Stimulated activated naive CD8-positive, alpha-beta T cell treated with anti-CD3 and anti-CD28 coated beads, Interleukin-15, Interleukin-2, amounts not matched to agents 100 U/mL and 50 U/mL, for 24 hours (primary cell): ENCODE measurements at regions not wholly inside any gene's neighbourhood (a gene's known extent, or its start where the extent isn't known, plus 50 kb on each side); places are given as distances from the start of the nearest gene placed in this dataset.
"Not testable (repeated sequence)": the region's sequence is repeated elsewhere in the genome, so short reads cannot be mapped to it uniquely, and the experiment has no call there.

ENCODE experiments used
- ATAC-seq: fragments of 150-1000 bp; cut with Tn5 transposase; one replicate; pipeline ENCODE4 v1.10.0; 2021
- DNase-seq: peaks from one replicate; pipeline ENCODE4 v3.0.0; 2021

DNA sequence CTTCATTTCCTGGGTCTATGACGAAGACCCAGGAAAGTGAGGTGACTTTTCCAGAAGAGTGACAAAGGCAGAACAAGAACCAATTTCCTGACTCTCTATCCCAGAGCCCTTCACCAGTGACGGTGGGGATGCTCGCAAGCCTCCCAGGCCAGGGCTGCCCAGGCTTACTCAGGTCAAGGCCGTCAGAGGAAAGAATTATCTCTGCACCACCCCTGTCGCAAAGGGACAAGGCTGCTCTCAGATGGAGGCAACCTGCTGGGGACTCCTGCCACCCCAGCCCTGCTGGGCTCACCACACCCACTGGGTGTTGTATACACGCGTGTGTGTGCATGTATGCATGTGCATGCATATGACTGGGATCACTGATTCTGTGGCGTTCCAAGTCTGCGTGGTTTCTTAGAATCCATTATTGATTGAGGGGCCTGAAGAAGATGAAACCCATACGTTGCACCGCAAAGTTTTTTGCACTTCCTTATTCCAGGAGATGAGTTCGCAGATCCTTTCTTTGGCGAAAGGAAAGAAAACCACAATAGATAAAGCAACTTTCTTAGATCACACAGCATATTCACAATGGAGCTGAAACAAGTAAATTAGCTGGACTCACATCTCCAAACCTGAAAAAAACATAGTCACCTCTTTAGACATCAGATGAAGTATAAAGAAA is 255.8 kb downstream of the RHOU start:
- DNase-seq (no peak), ATAC-seq (no peak)

DNA sequence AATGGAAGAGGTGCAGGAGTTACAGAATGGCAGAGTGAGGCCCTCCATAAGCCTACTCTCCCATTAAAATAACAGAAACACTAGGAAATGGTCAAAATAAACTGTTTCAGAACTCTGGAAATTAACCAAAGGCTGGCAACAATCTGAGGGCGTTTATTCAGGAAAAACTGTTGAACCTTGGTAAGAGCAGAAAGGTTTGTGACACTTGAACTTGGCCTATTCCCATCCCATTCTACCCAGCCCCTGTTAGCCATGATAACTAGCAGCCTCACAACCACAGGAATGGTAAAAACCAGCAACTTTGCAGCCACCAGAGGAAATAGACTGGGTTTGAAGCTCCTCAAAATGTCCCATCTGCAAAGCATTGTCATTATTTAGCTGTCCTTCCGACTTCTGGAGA is 256.8 kb downstream of the RHOU start:
- DNase-seq (no peak), ATAC-seq (no peak)

DNA sequence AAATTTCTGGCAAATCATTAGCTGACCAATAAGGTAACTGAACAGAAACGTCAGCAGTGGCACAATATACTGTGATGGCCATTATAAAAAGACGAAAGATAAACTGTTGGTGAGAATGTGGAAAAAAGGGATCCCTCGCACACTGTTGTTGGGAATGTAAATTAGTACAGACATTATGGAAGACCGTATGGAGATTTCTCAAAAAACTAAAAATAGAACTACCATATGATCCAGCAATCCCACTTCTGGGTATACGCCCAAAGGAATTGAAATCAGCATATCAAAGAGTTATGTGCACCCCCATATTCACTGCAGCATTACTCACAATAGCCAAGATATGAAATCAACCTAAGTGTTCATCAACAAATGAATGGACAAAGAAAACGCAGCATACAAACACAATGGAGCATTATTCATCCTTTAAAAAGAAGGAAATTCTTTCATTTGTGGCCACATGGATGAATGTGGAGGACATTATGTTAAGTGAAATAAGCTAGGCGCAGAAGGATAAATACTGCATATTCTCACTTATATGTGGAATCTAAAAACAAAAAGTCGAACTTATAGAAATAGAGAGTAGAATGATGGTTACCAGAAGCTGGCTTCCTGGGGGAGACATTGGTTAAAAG is 257.7 kb downstream of the RHOU start:
- ATAC-seq, result no peak
- no peak for DNase-seq

DNA sequence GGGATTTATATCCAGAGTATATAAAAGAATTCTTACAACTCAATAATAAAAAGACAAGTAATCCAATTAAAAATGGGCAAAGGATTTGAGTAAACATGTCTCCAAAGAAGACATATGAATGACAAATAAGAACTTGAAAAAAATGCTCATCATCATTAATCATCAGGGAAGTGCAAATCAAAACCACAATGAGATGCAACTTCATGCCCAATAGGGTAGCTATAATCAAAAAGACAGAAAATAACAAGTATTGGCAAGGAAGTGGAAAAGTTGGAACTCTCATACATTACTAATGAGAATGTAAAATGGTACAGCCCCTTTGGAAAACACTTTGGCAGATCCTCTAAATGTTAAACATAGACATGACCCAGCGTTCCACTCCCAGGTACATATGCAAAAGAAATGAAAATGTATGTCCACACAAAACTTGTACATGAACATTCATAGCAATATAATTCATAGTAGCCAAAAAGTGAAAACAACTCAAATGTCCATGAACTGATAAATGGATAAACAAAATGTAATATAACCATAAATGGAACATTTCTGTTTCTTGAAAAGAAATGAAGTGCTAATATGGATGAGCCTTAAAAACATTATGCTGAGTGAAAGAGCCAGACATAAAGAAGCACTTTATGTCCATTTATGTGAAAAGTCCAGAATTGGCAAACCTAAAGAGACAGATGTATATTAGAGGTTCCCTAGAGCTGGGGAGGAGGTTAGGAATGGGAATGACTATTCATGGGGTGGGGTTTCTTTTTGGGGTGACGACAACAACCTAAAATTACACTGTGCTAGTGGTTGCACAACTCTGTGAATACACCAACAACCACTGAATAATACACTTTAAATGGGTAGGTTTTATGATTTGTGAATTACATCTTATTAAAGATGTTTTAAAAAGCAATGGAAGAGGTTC is 259.7 kb downstream of the RHOU start:
- DNase-seq (no peak), ATAC-seq (no peak)

DNA sequence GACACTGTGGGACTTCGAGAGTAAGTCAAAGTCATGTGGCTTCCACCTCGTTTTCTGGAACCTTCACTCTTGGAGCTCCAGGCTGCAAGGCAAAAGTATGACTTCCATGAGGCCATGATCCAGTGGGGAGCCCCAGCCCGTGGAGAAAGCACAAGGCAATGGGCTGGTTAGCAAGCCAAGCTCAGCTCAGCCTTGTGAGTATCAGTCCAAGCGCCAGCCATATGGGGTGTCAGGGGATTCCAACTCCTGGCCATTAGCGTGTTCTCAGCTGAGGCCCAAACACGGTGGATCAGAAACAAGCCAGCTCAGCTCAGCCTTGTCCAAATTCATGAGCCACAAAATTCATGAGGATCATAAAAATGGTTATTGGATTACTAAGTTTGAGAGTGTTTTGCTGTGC is 261.0 kb downstream of the RHOU start:
- no peak for ATAC-seq
- DNase-seq, result no peak

DNA sequence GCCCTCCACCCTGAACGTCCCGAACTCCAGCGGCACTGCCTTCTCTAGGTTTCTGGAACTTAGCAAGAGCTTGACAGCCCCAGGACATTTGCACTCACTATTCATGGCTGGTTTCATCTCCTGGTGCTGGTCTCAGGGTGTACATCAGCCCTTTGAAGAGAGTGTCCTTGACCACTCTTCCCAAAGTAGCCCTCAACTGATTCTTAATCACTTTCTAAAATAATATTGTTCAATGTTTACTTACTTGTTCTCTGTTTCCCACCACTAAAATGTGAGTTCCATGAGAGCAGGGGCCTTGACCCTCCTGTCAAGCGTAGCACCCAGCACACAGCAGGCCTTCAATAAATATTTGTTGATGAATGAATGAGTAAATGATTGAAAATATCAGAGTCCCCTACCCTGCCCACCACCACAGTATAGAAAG is 262.5 kb downstream of the RHOU start:
- ATAC-seq (no peak), DNase-seq (no peak)

DNA sequence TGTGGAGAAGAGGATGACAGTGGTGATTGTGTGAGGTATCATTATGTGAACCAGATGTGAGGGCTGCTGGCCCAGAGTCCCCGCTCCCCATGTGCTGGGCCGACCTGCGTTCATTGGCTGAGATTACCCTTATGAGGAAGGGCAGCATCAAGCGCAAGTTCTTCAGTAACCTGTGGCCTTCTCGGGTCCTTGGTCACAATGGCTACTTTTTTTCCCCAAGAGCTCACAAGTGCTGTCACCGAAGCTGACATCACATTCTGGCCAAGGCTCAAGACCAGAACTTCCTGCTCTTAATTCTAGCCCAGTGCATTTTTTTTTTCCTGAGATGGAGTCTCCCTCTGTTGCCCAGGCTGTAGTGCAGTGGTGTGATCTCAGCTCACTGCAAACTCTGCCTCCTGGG is 262.9 kb downstream of the RHOU start:
- ATAC-seq (no peak), DNase-seq (no peak)

DNA sequence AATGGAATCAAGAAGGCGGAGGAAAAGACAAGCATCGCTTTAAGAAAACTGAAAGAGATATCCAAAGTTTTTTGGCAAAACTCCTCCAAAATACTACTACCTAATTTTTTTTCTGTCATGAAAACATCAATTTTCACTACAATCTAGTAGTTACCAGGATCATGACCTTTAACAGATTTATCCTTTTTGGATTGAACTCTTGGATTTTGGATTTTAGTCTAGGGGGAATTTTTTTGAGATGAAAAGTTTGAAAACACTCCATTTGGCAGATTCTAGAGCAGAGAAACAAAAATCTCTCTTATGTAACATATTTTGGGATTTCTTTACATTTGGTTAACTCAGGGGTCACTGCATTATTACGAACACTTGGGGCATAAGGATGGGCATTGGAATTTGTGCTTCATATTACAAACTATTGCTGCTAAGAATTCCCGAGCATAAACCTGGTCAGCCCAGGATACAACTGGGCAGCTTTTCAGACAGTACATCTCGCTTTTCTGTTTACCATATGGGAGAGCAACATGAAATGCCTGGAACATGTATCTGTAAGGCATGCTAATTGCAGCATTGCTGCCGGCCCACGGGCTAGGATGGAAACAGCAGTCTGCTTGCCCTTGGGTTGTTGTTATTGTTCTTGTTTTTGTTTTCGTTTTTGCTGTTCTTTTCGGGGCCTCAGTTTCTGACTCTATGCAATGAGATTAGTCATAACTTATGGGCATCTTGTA is 264.3 kb downstream of the RHOU start:
- no peak for DNase-seq
- ATAC-seq, result no peak

DNA sequence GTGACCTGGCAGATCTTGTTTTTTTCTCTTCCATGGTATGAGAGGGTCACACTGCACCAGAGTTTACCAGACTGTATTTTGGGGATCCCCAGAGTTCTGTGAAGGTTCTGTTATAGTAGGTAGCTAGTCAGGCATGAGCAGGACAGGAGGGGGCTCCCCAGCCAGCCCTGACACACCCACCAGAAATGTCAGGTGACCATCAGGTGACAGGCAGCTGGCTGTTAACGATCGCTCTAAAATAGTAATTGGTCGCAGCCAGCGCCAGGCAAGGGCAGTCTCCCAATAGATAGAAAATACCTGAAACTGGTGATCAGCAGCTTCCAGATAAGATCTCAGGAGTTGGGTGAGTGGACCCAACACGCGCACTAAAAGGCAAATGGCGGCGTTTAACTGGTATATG is 264.9 kb downstream of the RHOU start:
- DNase-seq (no peak), ATAC-seq (no peak)

DNA sequence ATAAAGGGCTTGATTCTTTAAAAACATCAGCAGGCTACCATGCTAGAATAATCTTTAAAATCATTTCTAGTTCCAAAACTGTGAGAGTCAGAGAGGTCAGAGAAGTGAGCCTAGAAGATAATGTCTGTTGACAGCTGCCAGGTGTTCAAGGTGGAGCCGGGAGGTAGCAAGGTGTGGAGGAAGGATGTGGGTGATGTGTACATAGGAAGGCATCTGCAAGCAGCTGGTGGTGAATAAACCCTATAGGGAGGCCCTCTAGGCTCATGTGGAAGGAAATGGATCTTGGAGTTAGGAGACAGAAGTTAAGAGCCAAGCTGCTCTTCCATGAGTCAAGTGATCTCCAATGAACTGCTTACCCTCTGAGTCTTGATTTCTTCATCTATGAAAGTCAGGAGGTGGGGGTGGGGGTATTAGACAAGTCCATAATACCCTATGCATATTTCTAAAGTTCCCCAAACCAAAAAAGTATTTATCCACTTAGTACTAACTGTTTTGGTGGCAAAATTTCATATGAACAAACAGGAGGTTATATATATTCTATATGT is 266.3 kb downstream of the RHOU start:
- ATAC-seq, result no peak
- no peak for DNase-seq

DNA sequence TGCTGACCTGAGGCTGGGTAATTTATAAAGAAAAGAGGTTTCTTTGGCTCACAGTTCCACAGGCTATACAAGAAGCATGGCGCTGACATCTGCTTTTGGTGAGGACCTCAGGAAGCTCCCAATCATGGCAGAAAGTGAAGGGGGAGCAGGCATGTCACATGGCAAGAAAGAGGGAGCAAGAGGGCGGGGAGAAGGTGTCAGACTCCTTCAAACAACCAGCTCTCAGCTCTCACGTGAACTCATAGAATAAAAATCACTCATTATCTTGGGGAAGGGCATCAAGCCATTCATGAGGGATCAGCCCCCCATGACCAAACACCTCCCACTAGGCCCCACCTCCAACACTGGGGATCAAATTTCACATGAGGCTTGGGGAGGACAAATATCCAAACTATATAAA is 266.8 kb downstream of the RHOU start:
- DNase-seq, result no peak
- no peak for ATAC-seq

DNA sequence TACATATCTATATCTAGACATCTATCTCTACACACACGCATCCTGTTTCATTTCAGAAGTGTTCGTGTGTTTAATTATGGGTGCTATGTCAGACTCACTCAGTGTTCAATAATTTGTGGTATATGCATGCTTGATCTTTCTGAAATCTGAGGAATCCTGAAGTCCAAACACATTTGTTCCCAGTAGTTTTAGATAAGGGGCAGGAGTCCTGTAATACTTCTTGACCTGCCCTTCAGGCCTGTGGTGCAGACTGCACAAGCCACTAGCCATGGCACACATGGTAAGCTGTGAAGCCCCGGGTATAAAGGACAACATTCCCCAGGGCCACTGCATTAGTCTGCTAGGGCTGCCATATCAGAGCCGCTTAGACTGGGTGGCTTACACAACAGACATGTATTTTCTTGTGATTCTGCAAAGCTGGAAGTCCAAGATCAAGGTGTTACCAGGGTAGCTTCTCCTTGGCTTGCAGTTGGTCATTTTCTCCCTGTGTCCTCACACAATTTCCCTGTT is 267.2 kb downstream of the RHOU start:
- ATAC-seq, result no peak

DNA sequence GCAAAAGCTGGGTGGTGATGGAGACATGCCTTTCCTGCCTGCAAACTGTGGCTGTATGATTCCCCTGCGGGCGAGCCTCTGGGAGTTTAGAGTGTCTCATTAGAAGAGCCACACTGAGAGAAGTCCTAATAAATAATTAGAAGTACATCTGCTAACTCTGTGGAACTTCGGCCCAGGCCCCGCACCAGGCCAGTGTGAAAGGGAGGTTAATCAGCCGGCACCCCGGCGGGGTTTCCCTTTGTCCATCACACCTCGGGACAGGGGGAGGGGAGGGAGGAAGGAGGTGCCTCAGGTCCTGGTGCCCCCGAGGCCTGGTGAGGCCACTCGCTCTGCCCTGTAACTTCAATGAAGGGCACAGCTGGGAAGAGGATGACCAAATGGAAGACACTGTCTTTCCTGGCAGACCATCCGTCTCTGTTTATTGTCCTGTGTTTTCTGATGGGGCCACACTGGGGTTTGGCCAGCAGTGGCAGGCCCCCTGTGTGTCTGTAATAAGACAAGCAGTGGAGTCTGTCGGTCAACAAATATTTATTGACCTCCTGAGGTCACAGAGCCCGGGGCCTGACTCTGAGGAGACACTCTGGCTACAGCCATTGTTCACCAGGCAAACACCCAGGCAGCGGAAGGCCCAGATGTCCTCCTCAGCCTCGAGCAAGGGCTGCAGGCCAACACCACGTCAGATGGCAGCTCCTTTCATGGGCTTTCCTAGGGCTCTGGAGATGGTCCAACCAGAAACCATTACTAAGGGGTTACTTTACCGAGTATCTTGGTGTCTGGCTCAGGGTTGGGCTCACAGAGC is 267.5 kb upstream of the RAB4A start:
- ATAC-seq, result no peak
- DNase-seq, result no peak

More for the DNA sequence above, 267.2 kb downstream of the RHOU start:
- DNase-seq, result no peak

DNA sequence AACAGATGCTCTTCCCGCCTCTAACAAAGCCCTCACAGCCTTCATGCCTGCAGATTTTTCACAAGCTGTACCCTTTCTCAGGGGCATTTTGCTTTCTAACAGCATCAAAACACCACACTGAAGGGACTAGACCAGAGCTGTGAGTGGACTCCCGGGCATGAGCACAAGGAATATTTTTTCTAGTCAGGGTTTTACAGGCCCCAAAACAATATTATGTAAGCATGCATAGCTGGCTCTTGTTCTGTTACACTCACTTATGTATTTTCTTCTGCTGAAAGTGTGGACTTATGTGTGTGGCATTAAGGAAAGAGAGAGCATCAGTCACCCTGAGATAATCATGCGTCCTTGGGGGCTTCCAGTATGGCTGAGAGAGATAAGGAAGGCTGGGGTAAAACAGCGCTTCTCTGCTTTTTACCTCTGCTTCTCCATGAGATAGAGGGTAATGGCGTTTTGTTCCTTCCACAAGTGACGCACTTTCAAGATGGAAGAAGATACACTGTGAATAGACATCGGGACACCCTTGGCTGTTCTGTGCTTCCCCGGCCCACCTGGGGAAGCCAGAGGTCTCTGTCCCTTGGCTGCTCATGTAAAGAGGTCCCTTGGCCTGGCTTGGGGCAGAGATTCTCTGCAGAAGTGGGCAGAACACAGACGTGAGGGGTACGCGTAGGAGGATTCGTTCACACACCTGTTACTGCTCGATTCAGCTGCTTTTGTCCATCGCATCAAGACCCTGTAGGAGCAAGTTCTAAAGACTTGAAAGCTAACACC is 266.7 kb upstream of the RAB4A start:
- DNase-seq (no peak), ATAC-seq (no peak)

DNA sequence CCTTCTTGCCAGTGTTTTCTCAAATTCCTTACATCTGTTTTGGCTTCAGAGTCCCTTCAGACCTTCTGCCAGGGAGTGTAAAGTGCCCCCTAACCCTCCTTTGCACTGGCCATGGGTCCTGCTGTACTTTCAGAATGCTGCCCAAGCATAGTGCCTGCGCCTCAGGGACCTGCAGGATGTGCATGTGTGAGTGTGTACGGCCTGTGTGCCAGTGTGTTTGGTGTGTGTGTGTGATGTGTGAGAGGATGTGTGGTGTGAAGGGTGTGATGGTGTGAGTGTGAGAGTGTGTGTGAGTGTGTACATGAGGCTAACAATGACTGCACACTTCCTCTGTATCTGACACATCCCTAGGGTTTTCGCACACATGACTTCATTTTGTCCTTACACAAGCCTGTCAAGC is 265.8 kb upstream of the RAB4A start:
- ATAC-seq (no peak), DNase-seq (no peak)

DNA sequence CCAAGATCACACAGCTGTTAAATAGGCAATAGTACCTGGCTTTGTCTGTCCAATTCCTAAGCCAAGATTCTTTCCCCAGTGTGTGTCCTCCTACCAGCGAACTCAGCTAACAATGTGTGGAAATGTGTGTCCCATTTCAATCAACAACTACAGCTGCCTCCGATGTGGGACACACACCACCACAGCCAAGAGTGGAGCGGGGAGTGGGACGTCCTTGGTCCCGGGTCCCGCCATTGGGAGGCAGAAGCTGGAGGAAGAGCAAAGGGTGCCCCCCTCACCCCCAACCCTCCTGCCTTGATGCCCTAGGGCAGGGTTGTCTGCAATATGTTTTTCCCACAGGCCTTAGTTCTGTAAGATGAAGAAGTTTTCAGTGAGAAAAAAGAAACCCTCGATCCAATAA is 265.4 kb upstream of the RAB4A start:
- DNase-seq (no peak), ATAC-seq (no peak)

DNA sequence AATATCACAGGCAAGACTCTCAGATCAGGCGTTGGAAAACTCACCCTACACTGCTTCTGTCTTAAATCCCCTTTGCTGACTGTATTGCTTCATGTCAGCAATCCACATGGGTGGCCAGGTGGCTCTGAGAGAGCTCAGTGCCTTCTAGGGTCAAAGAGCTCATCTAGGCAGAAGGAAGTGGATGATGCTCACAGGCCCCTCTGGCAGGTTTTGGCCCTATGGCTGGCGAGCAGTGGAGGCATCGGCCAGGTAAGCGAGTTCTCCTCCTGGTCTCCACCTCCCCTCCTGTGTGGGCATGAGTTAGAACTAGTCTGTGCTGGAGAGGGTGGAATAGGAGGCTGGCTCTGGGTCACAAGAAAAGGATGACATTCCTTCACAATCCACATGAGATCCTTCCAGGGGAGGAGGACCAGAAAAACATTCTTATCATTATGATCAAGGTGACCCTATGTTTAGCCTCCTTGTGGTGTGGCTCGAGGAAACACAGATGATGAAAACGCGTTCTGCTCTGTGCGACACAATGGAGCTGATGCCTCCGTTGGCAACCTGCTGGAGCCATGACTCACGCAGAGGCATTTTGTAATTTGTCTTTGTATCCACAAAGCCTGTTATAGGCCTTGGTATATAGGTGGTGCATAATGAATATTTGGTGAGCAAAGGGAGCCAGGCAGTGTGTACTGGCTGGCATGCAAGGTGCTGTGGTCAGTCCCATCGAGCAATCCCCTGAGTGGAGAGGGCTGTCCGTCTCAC is 264.6 kb upstream of the RAB4A start:
- DNase-seq (no peak), ATAC-seq (no peak)

DNA sequence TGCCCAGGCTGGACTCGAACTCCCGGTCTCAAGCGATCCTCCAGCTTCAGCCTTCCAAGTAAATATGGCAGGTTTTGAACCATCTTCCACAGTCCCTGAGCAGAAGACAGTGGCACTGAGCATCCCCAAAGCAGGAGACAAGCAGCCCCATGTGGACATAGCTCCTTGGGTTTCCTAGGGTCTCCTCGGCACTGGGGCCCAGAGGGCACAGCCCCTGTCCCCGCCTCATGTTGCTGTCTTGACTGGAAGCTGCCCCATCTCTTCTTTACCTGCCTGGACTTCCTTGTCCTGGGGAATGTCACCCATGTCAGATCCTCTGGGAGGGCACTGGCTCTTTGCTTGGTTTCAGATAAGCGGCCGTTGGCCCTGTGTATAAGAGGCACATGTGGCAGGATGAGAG is 263.7 kb upstream of the RAB4A start:
- ATAC-seq, result no peak
- DNase-seq, result no peak

DNA sequence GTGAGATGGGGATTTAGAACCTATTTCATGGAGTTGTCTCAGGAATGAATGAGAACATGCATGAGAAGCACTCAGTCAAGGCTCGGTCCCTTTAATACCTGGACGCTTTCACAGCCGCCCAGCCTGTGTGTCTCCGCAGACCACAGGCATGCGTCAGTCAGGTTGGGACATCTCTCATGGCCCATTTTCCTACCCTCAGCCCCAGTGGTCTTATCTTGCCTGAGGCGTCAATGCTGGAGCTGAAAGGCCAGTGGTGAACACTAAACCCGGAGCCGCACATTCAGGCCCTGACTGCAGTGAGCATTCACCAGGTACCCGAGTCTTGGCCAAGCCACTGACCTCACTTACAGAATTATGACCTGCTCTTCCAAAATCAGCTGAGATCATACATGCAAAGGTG is 263.2 kb upstream of the RAB4A start:
- no peak for DNase-seq
- no peak for ATAC-seq

DNA sequence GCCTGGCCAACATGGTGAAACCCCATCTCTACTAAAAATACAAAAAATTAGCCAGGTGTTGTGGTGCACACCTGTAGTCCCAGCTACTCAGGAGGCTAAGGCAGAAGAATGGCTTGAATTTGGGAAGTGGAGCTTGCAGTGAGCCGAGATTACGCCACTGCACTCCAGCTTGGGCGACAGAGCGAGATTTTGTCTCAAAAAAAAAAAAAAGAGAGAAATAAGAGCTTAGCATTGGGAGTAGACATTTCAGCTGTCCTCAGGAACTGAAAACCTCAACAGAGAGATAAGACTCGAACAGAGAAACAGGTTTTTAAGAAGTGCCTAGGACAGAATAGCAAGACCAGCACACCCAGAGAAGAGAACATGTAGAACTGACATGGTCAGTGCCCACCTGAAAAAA is 262.6 kb upstream of the RAB4A start:
- ATAC-seq, DNase-seq: not testable (repeated sequence)
